Karpas-422 (cell line): ENCODE measurements at regions not wholly inside any gene's neighbourhood (a gene's known extent, or its start where the extent isn't known, plus 50 kb on each side); places are given as distances from the start of the nearest gene placed in this dataset.

Source experiments
- DNase-seq: peaks from one replicate; pipeline ENCODE4 v3.0.0-alpha.2; 2015
- H2AFZ ChIP-seq: fragments of 200-600 bp; sonication (generic); 2 replicates; pipeline ENCODE4 v1.6.1; 2014; ENCODE audit warnings: antibody characterized with exemption, low read length, mixed read lengths
- H3K27ac ChIP-seq: fragments of 200-600 bp; sonication (generic); 2 replicates; pipeline ENCODE4 v1.5.1; 2014; ENCODE audit warnings: mild to moderate bottlenecking, low read length, moderate library complexity
- H3K27me3 ChIP-seq: fragments of 200-600 bp; sonication (generic); 2 replicates; pipeline ENCODE4 v1.6.1; 2014; ENCODE audit warnings: low read length, mixed read lengths
- H3K36me3 ChIP-seq: fragments of 200-600 bp; sonication (generic); 2 replicates; pipeline ENCODE4 v1.6.1; 2014; ENCODE audit warnings: low read length, mixed read lengths; ENCODE audit not compliant: insufficient read depth
- H3K4me1 ChIP-seq: fragments of 200-600 bp; sonication (generic); 2 replicates; pipeline ENCODE4 v1.6.1; 2014; ENCODE audit warnings: mild to moderate bottlenecking, low read length, mixed read lengths
- H3K4me2 ChIP-seq: fragments of 200-600 bp; sonication (generic); 2 replicates; pipeline ENCODE4 v1.6.1; 2014; ENCODE audit warnings: low read length, low read depth, mild to moderate bottlenecking; ENCODE audit not compliant: poor library complexity, severe bottlenecking
- H3K4me3 ChIP-seq: fragments of 200-600 bp; sonication (generic); 2 replicates; pipeline ENCODE4 v1.5.1; 2014; ENCODE audit warnings: mild to moderate bottlenecking, antibody characterized with exemption, low read length, mixed read lengths
- H3K79me2 ChIP-seq: fragments of 200-600 bp; sonication (generic); 2 replicates; pipeline ENCODE4 v1.6.1; 2014; ENCODE audit warnings: mild to moderate bottlenecking, low read length, mixed read lengths
- H3K9ac ChIP-seq: fragments of 200-600 bp; sonication (generic); 2 replicates; pipeline ENCODE4 v1.6.0; 2014; ENCODE audit warnings: low read length
- H3K9me2 ChIP-seq: fragments of 200-600 bp; sonication (generic), shearing (Covaris generic); replicated peaks from 2 replicates; pipeline ENCODE4 v1.6.0; 2014; ENCODE audit warnings: mild to moderate bottlenecking, low read length, moderate library complexity; ENCODE audit not compliant: insufficient read depth
- H3K9me3 ChIP-seq: fragments of 300-700, 200-600 bp; sonication (generic); 2 replicates; pipeline ENCODE4 v1.6.1; 2014; ENCODE audit warnings: low read length, mixed read lengths
- H4K20me1 ChIP-seq: fragments of 200-600 bp; sonication (generic); 2 replicates; pipeline ENCODE4 v1.6.1; 2014; ENCODE audit warnings: mild to moderate bottlenecking, antibody characterized with exemption, low read length, low read depth; ENCODE audit not compliant: insufficient read depth

DNA sequence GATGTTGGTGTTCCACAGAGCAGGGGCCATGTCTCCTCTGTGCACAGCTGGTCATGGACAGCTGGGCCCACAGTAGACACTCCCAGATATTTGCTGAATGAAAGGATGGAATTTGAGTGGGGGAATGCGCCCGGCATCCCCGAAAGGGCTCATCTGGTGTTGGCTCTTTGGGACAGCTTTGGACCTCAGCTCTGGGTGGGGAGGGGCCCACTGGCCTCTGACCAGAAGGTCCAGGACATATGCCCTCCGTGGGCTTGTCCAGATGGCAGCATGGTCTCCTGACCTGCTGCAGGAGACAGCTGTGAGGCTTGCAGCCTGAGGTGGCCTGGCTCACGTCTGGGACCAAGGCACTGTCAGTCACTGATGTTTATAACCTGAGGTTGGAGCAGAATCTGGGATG, 160.4 kb upstream of the AJAP1 start:
- no peak overlapping the region for H3K27ac ChIP-seq
- H3K27me3 ChIP-seq, result no peaks in the 10 kb centered on the region
- no peaks in the 10 kb centered on the region for H3K36me3 ChIP-seq
- no peak overlapping the region for H3K4me2 ChIP-seq
- H3K9me2 ChIP-seq, result no peaks in the 10 kb centered on the region
- H4K20me1 ChIP-seq, result no peaks in the 10 kb centered on the region
- no peaks in the 10 kb centered on the region for H3K79me2 ChIP-seq
- no peaks in the 10 kb centered on the region for H3K9me3 ChIP-seq
- DNase-seq, result no peak
- no peak overlapping the region for H2AFZ ChIP-seq
- no peak overlapping the region for H3K4me3 ChIP-seq
- no peak overlapping the region for H3K9ac ChIP-seq
- peaks cover 12% of the 10 kb centered on the region for H3K4me1 ChIP-seq

DNA sequence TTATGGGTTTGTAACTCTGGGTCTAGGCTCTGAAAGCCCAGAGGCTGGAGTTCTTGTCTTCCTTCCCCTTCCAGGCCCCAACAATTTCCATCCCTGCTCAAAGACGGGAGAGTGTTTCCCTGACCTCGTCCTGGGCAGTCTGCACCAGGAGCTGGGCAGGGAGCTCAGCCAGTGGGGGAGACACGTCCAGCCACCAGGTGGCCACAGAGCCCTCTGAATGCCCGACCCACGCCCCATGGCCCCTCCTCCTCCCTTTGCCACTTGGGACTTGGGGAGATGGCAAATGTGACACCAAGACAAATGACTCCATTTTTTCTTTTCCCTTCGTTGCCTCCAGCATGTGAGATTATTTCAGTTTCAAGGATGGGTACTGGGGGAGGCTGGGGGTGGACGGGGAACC, 159.9 kb upstream of the AJAP1 start:
- no peak overlapping the region for H3K4me2 ChIP-seq
- no peaks in the 10 kb centered on the region for H3K9me2 ChIP-seq
- no peak overlapping the region for H2AFZ ChIP-seq
- H3K27ac ChIP-seq, result no peak overlapping the region
- H4K20me1 ChIP-seq, result no peaks in the 10 kb centered on the region
- H3K9ac ChIP-seq, result no peak overlapping the region
- H3K79me2 ChIP-seq, result no peaks in the 10 kb centered on the region
- DNase-seq, result peak; percentile 56
- no peaks in the 10 kb centered on the region for H3K27me3 ChIP-seq
- no peaks in the 10 kb centered on the region for H3K36me3 ChIP-seq
- H3K9me3 ChIP-seq, result no peaks in the 10 kb centered on the region
- peaks cover 10% of the 10 kb centered on the region for H3K4me1 ChIP-seq
- H3K4me3 ChIP-seq, result no peak overlapping the region

DNA sequence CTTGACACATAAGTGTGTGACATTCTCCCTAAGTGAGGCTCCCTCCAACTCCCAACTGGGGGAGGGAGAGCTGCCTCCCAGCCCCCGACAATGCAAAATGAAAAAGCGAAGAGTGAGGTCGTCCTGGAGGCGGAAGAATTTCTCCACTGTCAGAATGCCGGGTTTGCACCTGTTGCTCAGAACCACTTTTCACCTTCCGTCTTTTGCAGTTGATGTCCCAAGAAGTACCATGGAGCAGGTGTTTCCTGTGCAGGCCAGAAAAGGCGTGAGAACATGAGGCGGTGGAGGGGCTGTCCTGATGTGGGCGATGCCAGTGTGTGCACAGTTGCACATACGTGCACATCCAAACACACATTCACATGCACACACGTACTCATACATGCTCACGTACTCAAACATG, 158.6 kb upstream of the AJAP1 start:
- Histone ChIP-seq H3K79me2 (no peaks in the 10 kb centered on the region), H3K36me3 (no peaks in the 10 kb centered on the region), H3K4me3 (no peak overlapping the region), H3K9me3 (no peaks in the 10 kb centered on the region), H3K27me3 (no peaks in the 10 kb centered on the region), H4K20me1 (no peaks in the 10 kb centered on the region), H2AFZ (no peak overlapping the region), H3K4me1 (no peaks in the 10 kb centered on the region), H3K9ac (no peak overlapping the region), H3K4me2 (no peak overlapping the region), H3K27ac (no peak overlapping the region), H3K9me2 (no peaks in the 10 kb centered on the region)
- no peak for DNase-seq

DNA sequence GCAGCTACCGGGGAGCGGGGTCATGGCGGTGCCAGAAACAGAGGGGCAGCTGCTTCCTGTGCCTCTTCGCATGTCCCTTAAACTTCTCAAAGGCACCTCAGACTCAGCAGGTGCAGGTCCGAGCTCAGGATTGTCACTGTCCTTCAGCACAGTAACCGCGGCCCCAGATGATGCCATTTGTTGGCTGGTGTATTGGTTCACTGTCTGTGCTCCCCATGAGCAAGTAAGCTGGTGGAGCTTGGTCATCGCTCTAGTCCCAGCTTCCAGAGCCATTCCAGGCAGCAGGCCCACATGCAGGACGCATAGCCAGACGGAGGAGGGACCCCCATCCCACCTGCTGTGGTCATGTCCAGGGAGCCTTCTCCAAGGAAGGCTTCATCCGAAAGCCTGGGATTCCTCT, 154.0 kb upstream of the AJAP1 start:
- Histone ChIP-seq H3K79me2 (no peaks in the 10 kb centered on the region), H3K4me1 (no peaks in the 10 kb centered on the region), H3K4me3 (no peak overlapping the region), H2AFZ (no peak overlapping the region), H3K27ac (no peak overlapping the region), H3K9me3 (no peaks in the 10 kb centered on the region), H3K9me2 (no peaks in the 10 kb centered on the region), H3K27me3 (no peaks in the 10 kb centered on the region), H3K4me2 (no peak overlapping the region), H4K20me1 (no peaks in the 10 kb centered on the region), H3K9ac (no peak overlapping the region), H3K36me3 (no peaks in the 10 kb centered on the region)
- DNase-seq, result no peak

DNA sequence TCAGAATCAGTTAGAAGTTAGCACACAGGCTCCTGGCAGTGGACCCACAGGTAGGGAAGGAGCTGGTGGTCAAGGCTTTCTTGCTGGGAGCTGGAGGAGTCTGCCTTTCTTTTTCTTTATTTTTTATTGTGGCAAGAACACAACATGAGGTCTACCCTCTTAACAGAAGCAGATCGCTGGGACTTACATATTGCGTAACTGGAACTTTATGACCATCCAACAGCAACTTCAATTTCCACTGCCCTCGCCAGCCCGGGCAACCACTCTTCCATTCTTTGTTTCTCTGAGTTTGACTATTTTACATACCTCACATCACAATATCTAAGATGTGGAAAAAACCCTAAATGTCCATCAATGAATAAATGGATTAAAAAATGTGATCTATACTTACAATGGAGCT, 147.8 kb upstream of the AJAP1 start:
- H3K4me1 ChIP-seq, result no peaks in the 10 kb centered on the region
- no peak overlapping the region for H3K4me3 ChIP-seq
- no peaks in the 10 kb centered on the region for H3K27me3 ChIP-seq
- no peaks in the 10 kb centered on the region for H3K9me2 ChIP-seq
- DNase-seq, result no peak
- H3K9me3 ChIP-seq, result no peaks in the 10 kb centered on the region
- H2AFZ ChIP-seq, result no peak overlapping the region
- H3K4me2 ChIP-seq, result no peak overlapping the region
- H3K27ac ChIP-seq, result no peak overlapping the region
- H3K79me2 ChIP-seq, result no peaks in the 10 kb centered on the region
- H3K36me3 ChIP-seq, result no peaks in the 10 kb centered on the region
- no peaks in the 10 kb centered on the region for H4K20me1 ChIP-seq
- no peak overlapping the region for H3K9ac ChIP-seq

DNA sequence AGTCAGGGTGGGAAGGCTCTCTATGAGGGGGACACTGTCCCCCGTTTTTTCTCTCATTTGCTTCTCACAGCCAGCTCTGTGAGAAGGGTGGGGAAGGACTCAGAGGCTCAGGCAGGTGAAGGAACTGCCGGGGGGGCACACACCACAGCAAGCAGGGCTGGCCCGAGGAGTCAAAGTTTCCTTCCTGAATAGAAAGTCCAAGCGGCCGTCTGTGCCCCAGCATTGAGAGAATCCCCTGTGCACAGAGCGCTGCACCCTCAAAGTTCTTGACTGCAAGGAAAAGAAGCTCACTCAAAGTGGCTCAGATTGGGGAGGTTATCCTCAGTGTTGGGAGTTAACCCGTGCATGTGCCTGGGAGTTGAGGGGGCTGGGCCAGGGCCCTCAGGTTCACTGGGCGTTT, 145.2 kb upstream of the AJAP1 start:
- H3K9ac ChIP-seq, result no peak overlapping the region
- H2AFZ ChIP-seq, result no peak overlapping the region
- H3K9me2 ChIP-seq, result no peaks in the 10 kb centered on the region
- no peak overlapping the region for H3K27ac ChIP-seq
- H3K4me1 ChIP-seq, result no peaks in the 10 kb centered on the region
- no peak overlapping the region for H3K4me3 ChIP-seq
- H4K20me1 ChIP-seq, result no peaks in the 10 kb centered on the region
- no peaks in the 10 kb centered on the region for H3K36me3 ChIP-seq
- H3K4me2 ChIP-seq, result no peak overlapping the region
- no peaks in the 10 kb centered on the region for H3K9me3 ChIP-seq
- no peak for DNase-seq
- H3K27me3 ChIP-seq, result no peaks in the 10 kb centered on the region
- no peaks in the 10 kb centered on the region for H3K79me2 ChIP-seq

DNA sequence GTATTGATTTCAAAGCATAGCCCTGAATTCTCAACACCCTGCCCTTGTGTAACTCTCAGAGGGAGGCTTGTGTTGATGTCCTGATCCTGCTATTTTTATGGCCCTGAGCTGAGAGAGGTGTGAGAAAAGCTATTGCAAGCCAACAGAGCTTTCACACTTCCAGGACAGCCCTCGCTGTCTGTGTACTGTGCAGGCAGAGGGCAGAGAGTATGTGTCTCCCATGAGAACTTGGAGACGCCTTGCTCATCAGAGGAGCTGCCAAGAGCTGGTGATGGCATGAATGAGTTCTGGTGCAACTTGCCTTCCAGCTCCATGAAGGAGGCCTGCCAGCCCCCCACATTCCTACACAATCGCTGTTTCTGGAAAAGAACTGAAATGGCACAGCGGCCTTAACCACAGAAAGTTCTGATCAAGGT, 144.1 kb upstream of the AJAP1 start:
- Histone ChIP-seq H3K36me3 (no peaks in the 10 kb centered on the region), H3K9me3 (no peaks in the 10 kb centered on the region), H3K4me2 (no peak overlapping the region), H3K27ac (no peak overlapping the region), H3K4me1 (no peaks in the 10 kb centered on the region), H3K27me3 (no peaks in the 10 kb centered on the region), H3K79me2 (no peaks in the 10 kb centered on the region), H3K9me2 (no peaks in the 10 kb centered on the region), H3K4me3 (no peak overlapping the region), H4K20me1 (no peaks in the 10 kb centered on the region), H2AFZ (no peak overlapping the region), H3K9ac (no peak overlapping the region)
- DNase-seq, result no peak

DNA sequence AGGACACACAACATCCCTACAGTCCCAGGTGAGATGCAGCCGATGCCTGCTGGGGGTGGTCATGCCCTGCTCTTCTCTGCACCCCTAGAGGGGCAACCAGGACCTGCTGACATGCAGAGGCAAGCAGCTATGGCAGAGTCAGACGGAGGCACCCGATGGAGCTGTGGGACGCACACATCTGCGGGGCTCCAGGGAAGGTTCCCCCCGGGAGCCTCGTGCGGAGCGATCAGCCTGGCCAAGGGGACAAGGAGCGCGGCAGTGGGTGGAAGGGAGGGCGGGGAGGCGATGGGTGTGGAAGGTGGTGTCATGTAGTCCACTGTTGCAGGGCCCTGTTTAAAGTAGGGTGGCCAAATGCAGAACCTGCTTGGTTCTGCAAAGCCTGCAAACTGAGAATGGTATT, 143.0 kb upstream of the AJAP1 start:
- no peak for DNase-seq
- no peak overlapping the region for H2AFZ ChIP-seq

DNA sequence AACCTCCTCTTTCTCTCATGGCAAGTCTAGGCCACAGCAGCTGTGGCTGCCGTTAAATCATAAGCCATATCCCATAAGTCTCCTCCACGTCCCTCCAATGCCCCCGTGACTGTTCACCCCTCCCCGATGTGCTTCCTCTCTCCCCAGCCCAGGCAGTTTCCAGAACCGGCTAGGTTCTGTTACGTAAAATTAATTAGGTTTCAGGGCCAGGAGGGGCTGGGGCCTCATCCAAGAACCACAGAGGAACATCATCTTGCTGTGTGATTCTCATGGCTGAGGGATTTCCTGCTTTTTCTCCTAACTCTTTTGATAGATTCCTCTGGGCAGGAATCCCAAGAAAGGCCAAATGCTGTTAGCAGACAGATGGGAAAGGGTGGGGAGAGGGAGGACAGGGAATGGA, 141.8 kb upstream of the AJAP1 start:
- Histone ChIP-seq H3K9me2 (no peaks in the 10 kb centered on the region), H3K27me3 (no peaks in the 10 kb centered on the region), H3K36me3 (no peaks in the 10 kb centered on the region), H3K4me3 (no peak overlapping the region), H3K79me2 (no peaks in the 10 kb centered on the region), H4K20me1 (no peaks in the 10 kb centered on the region), H3K9ac (no peak overlapping the region), H3K4me1 (no peaks in the 10 kb centered on the region), H3K4me2 (no peak overlapping the region), H3K9me3 (no peaks in the 10 kb centered on the region), H3K27ac (no peak overlapping the region), H2AFZ (no peak overlapping the region)
- no peak for DNase-seq

More for the DNA sequence above, 143.0 kb upstream of the AJAP1 start:
- H3K79me2 ChIP-seq, result no peaks in the 10 kb centered on the region
- no peak overlapping the region for H3K9ac ChIP-seq
- H3K27ac ChIP-seq, result no peak overlapping the region
- no peaks in the 10 kb centered on the region for H3K4me1 ChIP-seq
- H3K4me3 ChIP-seq, result no peak overlapping the region
- no peaks in the 10 kb centered on the region for H3K27me3 ChIP-seq
- H3K9me2 ChIP-seq, result no peaks in the 10 kb centered on the region
- H3K4me2 ChIP-seq, result no peak overlapping the region
- H3K9me3 ChIP-seq, result no peaks in the 10 kb centered on the region
- H3K36me3 ChIP-seq, result no peaks in the 10 kb centered on the region
- H4K20me1 ChIP-seq, result no peaks in the 10 kb centered on the region
